Activated CD4-positive, alpha-beta T cell treated with anti-CD3 and anti-CD28 coated beads, Interleukin-10, Interleukin-2, amounts not matched to agents 100 ng/mL and 50 ng/mL, durations not matched to agents 16 hours and 8 hours (primary cell): ENCODE measurements at regions not wholly inside any gene's neighbourhood (a gene's known extent, or its start where the extent isn't known, plus 50 kb on each side); places are given as distances from the start of the nearest gene placed in this dataset.
"Not testable (repeated sequence)": the region's sequence is repeated elsewhere in the genome, so short reads cannot be mapped to it uniquely, and the experiment has no call there.

Experiments used
- DNase-seq: peaks from one replicate; pipeline ENCODE4 v3.0.0-alpha.2; 2020

GRCh38 chr13:88739195-88739594, 1068.0 kb downstream of the SLITRK5 start:
- DNase-seq, result no peak

- DNase-seq, result no peak
Observed at GRCh38 chr13:88744289-88744688, 1073.1 kb downstream of the SLITRK5 start.

GRCh38 chr13:88745011-88745410, 1073.8 kb downstream of the SLITRK5 start:
- DNase-seq, result no peak

- no peak for DNase-seq
Observed at GRCh38 chr13:88752041-88752440, 1080.9 kb downstream of the SLITRK5 start.

GRCh38 chr13:88754141-88754540, 1083.0 kb downstream of the SLITRK5 start:
- DNase-seq, result no peak

GRCh38 chr13:88761145-88761544, 1090.0 kb downstream of the SLITRK5 start:
- DNase-seq, result no peak

- no peak for DNase-seq
Observed at GRCh38 chr13:88764103-88764502, 1092.9 kb downstream of the SLITRK5 start.

- DNase-seq, result no peak
Observed at GRCh38 chr13:88800505-88800904, 1129.3 kb downstream of the SLITRK5 start.

GRCh38 chr13:88801361-88801760, 1130.2 kb downstream of the SLITRK5 start:
- DNase-seq, result no peak

GRCh38 chr13:88802886-88803285, 1131.7 kb downstream of the SLITRK5 start:
- no peak for DNase-seq

GRCh38 chr13:88806438-88806837, 1135.3 kb downstream of the SLITRK5 start:
- no peak for DNase-seq

- DNase-seq, result no peak
Observed at GRCh38 chr13:88817560-88817959, 1146.4 kb downstream of the SLITRK5 start.

GRCh38 chr13:88823114-88823513, 1151.9 kb downstream of the SLITRK5 start:
- DNase-seq, result no peak

GRCh38 chr13:88824218-88824617, 1153.0 kb downstream of the SLITRK5 start:
- no peak for DNase-seq

GRCh38 chr13:88840085-88840484, 1168.9 kb downstream of the SLITRK5 start:
- DNase-seq, result no peak

GRCh38 chr13:88852293-88852692, 1181.1 kb downstream of the SLITRK5 start:
- not testable (repeated sequence) for DNase-seq

GRCh38 chr13:88857256-88857655, 1186.1 kb downstream of the SLITRK5 start:
- no peak for DNase-seq

GRCh38 chr13:88862095-88862620, 1191.0 kb downstream of the SLITRK5 start:
- no peak for DNase-seq

- DNase-seq, result no peak
Observed at GRCh38 chr13:88863116-88863515, 1191.9 kb downstream of the SLITRK5 start.

- DNase-seq, result no peak
Observed at GRCh38 chr13:88866195-88866594, 1195.0 kb downstream of the SLITRK5 start.

- DNase-seq, result no peak
Observed at GRCh38 chr13:88883741-88884140, 1212.6 kb downstream of the SLITRK5 start.

GRCh38 chr13:88887045-88887662, 1216.0 kb downstream of the SLITRK5 start:
- no peak for DNase-seq

GRCh38 chr13:88895261-88895941, 1224.2 kb downstream of the SLITRK5 start:
- no peak for DNase-seq

- no peak for DNase-seq
Observed at GRCh38 chr13:88896466-88896865, 1225.3 kb downstream of the SLITRK5 start.
